ENCODE measurements at regions not wholly inside any gene's neighbourhood (a gene's known extent, or its start where the extent isn't known, plus 50 kb on each side); places are given as distances from the start of the nearest gene placed in this dataset.
A peak's percentile ranks its signal among the peaks of the same experiment; 100 is the strongest.

DNA sequence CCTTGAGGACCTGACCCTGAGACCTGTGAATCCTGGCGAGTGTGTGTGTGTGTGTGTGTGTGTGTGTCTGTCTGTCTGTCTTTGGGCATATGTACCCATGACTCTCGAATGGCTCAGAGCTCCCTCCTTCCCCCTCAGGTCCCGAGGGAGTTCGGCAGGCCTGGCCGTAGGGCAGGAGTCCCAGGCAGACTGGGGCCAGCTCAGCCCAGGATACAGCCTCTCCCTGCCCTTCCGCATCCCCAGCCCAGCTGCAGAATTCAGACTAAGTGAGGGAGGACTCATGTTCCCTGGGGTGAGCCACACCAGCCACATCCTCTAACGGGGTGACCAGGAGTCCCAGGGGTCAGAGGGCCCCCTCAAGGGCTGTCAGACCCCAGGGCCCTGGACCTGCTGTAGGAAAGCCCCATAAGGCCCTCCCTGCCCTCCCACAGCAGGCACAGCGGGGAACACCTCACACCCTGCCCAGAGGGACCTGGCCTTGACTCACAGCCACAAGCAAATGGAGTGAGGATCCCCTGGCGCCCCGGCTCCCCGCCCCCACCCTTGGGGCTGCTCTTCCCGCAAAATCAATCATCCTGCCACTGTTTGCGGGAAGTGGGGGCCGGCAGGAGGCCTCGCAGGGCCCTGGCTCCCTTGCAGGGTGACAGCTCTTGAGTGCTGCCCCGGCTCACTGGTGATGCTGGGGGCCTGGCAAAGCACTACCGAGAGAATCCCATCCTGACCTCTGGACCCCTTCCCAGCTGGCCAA lies 101.7 kb upstream of the CASZ1 start:
- peak; percentile 63 for DNase-seq
- Histone ChIP-seq H4K20me1 (ENCODE audit: insufficient read depth) (no peaks in the 10 kb centered on the region), H3K36me3 (ENCODE audit: low read depth) (no peaks in the 10 kb centered on the region), H3K4me1 (ENCODE audit: insufficient read depth) (peaks cover 8% of the 10 kb centered on the region), H3K79me2 (ENCODE audit: insufficient read depth) (no peaks in the 10 kb centered on the region), H2AFZ (no peak overlapping the region), H3F3A (ENCODE audit: insufficient read depth) (no peaks in the 10 kb centered on the region), H3K27ac (no peak overlapping the region), H3K4me2 (ENCODE audit: unreplicated experiment) (no peak overlapping the region), H3K4me3 (no peak overlapping the region), H3K9me2 (ENCODE audit: insufficient read depth) (no peaks in the 10 kb centered on the region), H3K27me3 (replicated peaks; ENCODE audit: insufficient read depth) (0 out of 2 replicates have a peak, but pooled peaks cover 6% of the 10 kb centered on the region), H3K9me3 (ENCODE audit: low read depth) (no peaks in the 10 kb centered on the region), H3K9ac (no peak overlapping the region)
- 49 to 53% methylated on average over 12 to 16 of the region's 17 CpGs for WGBS, 2 experiments (ENCODE audit: low coverage in 1 of 2, low lambda C conversion rate in 2 of 2, missing lambda C conversion rate in 2 of 2)
- TF ChIP-seq EZH2phosphoT487 (IDR thresholded peaks at IDR 0.05; ENCODE audit: insufficient read depth, low read depth) (no peak), EZH2 (IDR thresholded peaks at IDR 0.05; ENCODE audit: insufficient read depth, poor library complexity, severe bottlenecking) (no peak)
- in situ Hi-C loops (cut with MboI), result no loop called here

DNA sequence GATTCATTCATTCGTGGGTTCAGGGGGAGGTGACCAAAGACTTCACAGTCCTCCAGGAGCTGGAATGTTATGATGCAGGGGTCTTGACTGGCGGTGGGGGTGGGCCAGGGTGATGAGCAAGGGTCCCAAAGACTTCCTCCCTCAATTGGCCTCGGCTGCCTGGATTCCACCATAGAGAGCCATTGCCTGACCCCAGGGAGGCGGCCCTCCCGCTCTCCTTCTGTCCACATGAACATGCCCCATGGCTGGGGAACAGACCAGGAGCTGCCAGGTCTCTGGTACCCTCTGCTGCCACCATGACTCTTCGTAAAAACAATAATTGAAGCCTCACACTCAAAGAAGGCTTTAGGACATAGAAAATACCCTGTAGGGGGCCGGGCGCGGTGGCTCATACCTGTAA lies 102.5 kb upstream of the CASZ1 start:
- H3K4me2 ChIP-seq (ENCODE audit: unreplicated experiment), result no peak overlapping the region
- TF ChIP-seq EZH2phosphoT487 (IDR thresholded peaks at IDR 0.05; ENCODE audit: insufficient read depth, low read depth), result no peak
- no peak for TF ChIP-seq EZH2 (IDR thresholded peaks at IDR 0.05; ENCODE audit: insufficient read depth, poor library complexity, severe bottlenecking)

DNA sequence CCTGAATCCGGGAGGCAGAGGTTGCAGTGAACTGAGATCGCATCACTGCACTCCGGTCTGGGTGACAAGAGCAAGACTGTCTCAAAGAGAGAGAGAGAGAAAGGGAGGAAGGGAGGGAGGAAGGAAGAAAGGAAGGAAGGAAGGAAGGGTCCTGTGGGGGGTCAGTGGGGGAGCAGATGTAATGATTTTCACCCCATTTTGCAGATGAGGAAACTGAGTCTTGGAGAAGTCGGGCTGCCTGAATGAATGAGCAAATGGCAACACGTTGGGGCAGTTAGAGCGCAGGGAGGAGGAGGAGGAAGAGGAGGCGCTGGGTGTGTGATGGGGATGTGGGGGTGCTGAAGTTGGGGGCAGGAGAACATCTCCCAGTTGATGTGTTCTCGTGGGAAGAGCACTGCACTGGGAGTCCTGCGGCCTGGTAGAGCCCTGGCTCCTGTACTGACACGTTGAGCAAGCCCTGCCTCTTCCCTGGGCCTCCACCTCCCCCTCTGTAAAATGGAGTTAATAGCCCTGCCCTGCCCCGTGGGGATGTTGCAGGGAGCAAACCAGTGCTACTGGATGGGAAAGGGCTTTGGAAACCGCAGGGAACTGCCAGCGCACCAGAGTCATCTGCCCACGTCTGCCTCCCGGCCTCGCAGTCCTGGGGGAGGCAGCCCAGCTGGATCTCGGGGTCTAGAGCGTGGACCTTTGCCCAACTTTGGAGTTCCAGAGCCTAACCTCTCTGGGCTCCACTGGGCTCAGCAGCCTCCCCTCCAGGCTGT lies 103.2 kb upstream of the CASZ1 start:
- H3K27me3 ChIP-seq (replicated peaks; ENCODE audit: insufficient read depth), result no peaks in the 10 kb centered on the region
- no peaks in the 10 kb centered on the region for H3F3A ChIP-seq (ENCODE audit: insufficient read depth)
- H3K4me3 ChIP-seq, result no peak overlapping the region
- TF ChIP-seq EZH2 (IDR thresholded peaks at IDR 0.05; ENCODE audit: insufficient read depth, poor library complexity, severe bottlenecking) (no peak), EZH2phosphoT487 (IDR thresholded peaks at IDR 0.05; ENCODE audit: insufficient read depth, low read depth) (no peak)
- no peak for DNase-seq
- no peak overlapping the region for H2AFZ ChIP-seq
- no peaks in the 10 kb centered on the region for H3K36me3 ChIP-seq (ENCODE audit: low read depth)
- H3K9me2 ChIP-seq (ENCODE audit: insufficient read depth), result no peaks in the 10 kb centered on the region
- H3K79me2 ChIP-seq (ENCODE audit: insufficient read depth), result no peaks in the 10 kb centered on the region
- in situ Hi-C loops (cut with MboI), result no loop called here
- no peak overlapping the region for H3K9ac ChIP-seq
- H3K9me3 ChIP-seq (ENCODE audit: low read depth), result no peaks in the 10 kb centered on the region
- H3K4me2 ChIP-seq (ENCODE audit: unreplicated experiment), result no peak overlapping the region
- 77 to 81% methylated on average over 17 to 18 of the region's 18 CpGs for WGBS, 2 experiments (ENCODE audit: low coverage in 1 of 2, low lambda C conversion rate in 2 of 2, missing lambda C conversion rate in 2 of 2)
- H3K4me1 ChIP-seq (ENCODE audit: insufficient read depth), result peaks cover 8% of the 10 kb centered on the region
- H3K27ac ChIP-seq, result no peak overlapping the region
- H4K20me1 ChIP-seq (ENCODE audit: insufficient read depth), result no peaks in the 10 kb centered on the region

More for the DNA sequence above, 102.5 kb upstream of the CASZ1 start:
- Histone ChIP-seq H3K4me1 (ENCODE audit: insufficient read depth) (peaks cover 8% of the 10 kb centered on the region), H3K36me3 (ENCODE audit: low read depth) (no peaks in the 10 kb centered on the region), H2AFZ (no peak overlapping the region), H3K9ac (no peak overlapping the region), H3K9me2 (ENCODE audit: insufficient read depth) (no peaks in the 10 kb centered on the region), H3K27ac (no peak overlapping the region), H3F3A (ENCODE audit: insufficient read depth) (no peaks in the 10 kb centered on the region), H3K4me3 (no peak overlapping the region), H3K27me3 (replicated peaks; ENCODE audit: insufficient read depth) (no peaks in the 10 kb centered on the region), H3K79me2 (ENCODE audit: insufficient read depth) (no peaks in the 10 kb centered on the region), H3K9me3 (ENCODE audit: low read depth) (no peaks in the 10 kb centered on the region), H4K20me1 (ENCODE audit: insufficient read depth) (no peaks in the 10 kb centered on the region)
- WGBS, 2 experiments (ENCODE audit: low coverage in 1 of 2, low lambda C conversion rate in 2 of 2, missing lambda C conversion rate in 2 of 2), result 81 to 89% methylated on average over 9 of the region's 9 CpGs
- no peak for DNase-seq
- in situ Hi-C loops (cut with MboI), result no loop called here

DNA sequence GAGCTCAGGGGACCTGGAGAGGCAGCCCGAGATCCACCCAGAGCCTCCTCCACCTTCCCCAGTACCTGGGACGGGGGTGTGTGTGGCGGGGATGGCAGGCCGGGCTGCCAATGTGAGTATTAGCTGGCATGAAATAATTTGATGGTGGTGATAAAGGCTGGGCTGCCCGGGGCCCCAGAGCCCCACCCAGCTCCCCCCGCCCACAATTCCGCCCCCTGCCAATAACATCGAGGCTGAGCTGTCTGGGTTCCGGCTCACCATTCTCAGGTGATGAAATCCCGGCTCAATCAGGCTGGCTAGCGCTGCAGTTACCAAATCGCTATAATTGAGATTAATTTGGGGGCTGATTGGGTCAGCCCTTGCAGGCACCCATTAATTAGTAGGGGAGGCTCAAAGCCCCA lies 103.8 kb upstream of the CASZ1 start:
- no peak for DNase-seq
- in situ Hi-C loops (cut with MboI), result no loop called here
- H3K9me3 ChIP-seq (ENCODE audit: low read depth), result no peaks in the 10 kb centered on the region
- H3K4me3 ChIP-seq, result no peak overlapping the region
- H4K20me1 ChIP-seq (ENCODE audit: insufficient read depth), result no peaks in the 10 kb centered on the region
- no peaks in the 10 kb centered on the region for H3K79me2 ChIP-seq (ENCODE audit: insufficient read depth)
- H3F3A ChIP-seq (ENCODE audit: insufficient read depth), result no peaks in the 10 kb centered on the region
- no peak overlapping the region for H3K9ac ChIP-seq
- 80 to 82% methylated on average over 12 of the region's 12 CpGs for WGBS, 2 experiments (ENCODE audit: low coverage in 1 of 2, low lambda C conversion rate in 2 of 2, missing lambda C conversion rate in 2 of 2)
- H3K9me2 ChIP-seq (ENCODE audit: insufficient read depth), result no peaks in the 10 kb centered on the region
- no peaks in the 10 kb centered on the region for H3K27me3 ChIP-seq (replicated peaks; ENCODE audit: insufficient read depth)
- H3K27ac ChIP-seq, result no peak overlapping the region
- TF ChIP-seq EZH2phosphoT487 (IDR thresholded peaks at IDR 0.05; ENCODE audit: insufficient read depth, low read depth), result no peak
- no peak for TF ChIP-seq EZH2 (IDR thresholded peaks at IDR 0.05; ENCODE audit: insufficient read depth, poor library complexity, severe bottlenecking)
- no peak overlapping the region for H2AFZ ChIP-seq
- peak overlapping the region; percentile 11 for H3K4me2 ChIP-seq (ENCODE audit: unreplicated experiment)
- peaks cover 8% of the 10 kb centered on the region for H3K4me1 ChIP-seq (ENCODE audit: insufficient read depth)
- H3K36me3 ChIP-seq (ENCODE audit: low read depth), result no peaks in the 10 kb centered on the region
